Glutamatergic neuron (in vitro differentiated cells): ENCODE measurements at regions not wholly inside any gene's neighbourhood (a gene's known extent, or its start where the extent isn't known, plus 50 kb on each side); places are given as distances from the start of the nearest gene placed in this dataset.

Source experiments
- DNase-seq: peaks from one replicate; pipeline ENCODE4 v3.0.0; 2022
- H3K27ac Mint-ChIP-seq: one replicate; pipeline ENCODE4 v1.8.0; 2020; ENCODE audit warnings: mild to moderate bottlenecking, mixed read lengths, inconsistent platforms; ENCODE audit not compliant: unreplicated experiment
- H3K27me3 Mint-ChIP-seq: one replicate; pipeline ENCODE4 v1.8.0; 2020; ENCODE audit warnings: mild to moderate bottlenecking, moderate library complexity, mixed read lengths, inconsistent platforms; ENCODE audit not compliant: unreplicated experiment
- H3K36me3 Mint-ChIP-seq: one replicate; pipeline ENCODE4 v1.8.0; 2020; ENCODE audit warnings: mild to moderate bottlenecking, mixed read lengths, inconsistent platforms; ENCODE audit not compliant: unreplicated experiment
- H3K4me1 Mint-ChIP-seq: one replicate; pipeline ENCODE4 v1.8.0; 2020; ENCODE audit warnings: mild to moderate bottlenecking, low read depth, mixed read lengths, inconsistent platforms; ENCODE audit not compliant: unreplicated experiment
- H3K4me3 Mint-ChIP-seq: one replicate; pipeline ENCODE4 v1.8.0; 2020; ENCODE audit warnings: mild to moderate bottlenecking, mixed read lengths, inconsistent platforms; ENCODE audit not compliant: unreplicated experiment
- H3K9me3 Mint-ChIP-seq: one replicate; pipeline ENCODE4 v1.8.0; 2020; ENCODE audit warnings: mild to moderate bottlenecking, moderate library complexity, mixed read lengths, inconsistent platforms; ENCODE audit not compliant: unreplicated experiment
- TF ChIP-seq, protein P1 (sequence below): fragments of 200-600 bp; sonication (generic); IDR thresholded peaks from one replicate; pipeline ENCODE4 v1.5.0; 2021; ENCODE audit not compliant: partially characterized antibody, unreplicated experiment

DNA sequence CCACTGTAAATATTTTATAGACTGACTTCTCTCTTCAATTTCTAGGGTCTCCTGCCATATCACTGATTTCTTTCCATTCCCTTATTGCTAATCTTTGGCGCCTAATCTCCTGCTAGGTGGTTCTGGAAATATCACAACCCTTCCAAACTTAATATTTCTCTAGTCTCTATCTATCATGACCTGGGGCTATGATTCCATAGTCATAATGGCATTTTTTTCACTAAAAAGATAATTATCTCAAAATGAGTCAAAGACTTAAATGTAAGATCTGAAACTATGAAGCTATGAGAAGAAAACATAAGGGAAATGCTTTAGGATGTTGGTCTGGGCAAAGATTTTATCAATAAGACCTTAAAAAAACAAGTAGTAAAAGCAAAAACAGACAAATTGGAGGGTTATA is 74.2 kb downstream of the LEPR start:
- Mint-ChIP-seq H3K27ac (peak overlapping the region; percentile 77), H3K36me3 (no peaks in the 10 kb centered on the region), H3K4me1 (peaks cover 31% of the 10 kb centered on the region), H3K27me3 (no peaks in the 10 kb centered on the region), H3K9me3 (no peaks in the 10 kb centered on the region), H3K4me3 (peak overlapping the region; percentile 0)
- TF ChIP-seq, protein P1, sequence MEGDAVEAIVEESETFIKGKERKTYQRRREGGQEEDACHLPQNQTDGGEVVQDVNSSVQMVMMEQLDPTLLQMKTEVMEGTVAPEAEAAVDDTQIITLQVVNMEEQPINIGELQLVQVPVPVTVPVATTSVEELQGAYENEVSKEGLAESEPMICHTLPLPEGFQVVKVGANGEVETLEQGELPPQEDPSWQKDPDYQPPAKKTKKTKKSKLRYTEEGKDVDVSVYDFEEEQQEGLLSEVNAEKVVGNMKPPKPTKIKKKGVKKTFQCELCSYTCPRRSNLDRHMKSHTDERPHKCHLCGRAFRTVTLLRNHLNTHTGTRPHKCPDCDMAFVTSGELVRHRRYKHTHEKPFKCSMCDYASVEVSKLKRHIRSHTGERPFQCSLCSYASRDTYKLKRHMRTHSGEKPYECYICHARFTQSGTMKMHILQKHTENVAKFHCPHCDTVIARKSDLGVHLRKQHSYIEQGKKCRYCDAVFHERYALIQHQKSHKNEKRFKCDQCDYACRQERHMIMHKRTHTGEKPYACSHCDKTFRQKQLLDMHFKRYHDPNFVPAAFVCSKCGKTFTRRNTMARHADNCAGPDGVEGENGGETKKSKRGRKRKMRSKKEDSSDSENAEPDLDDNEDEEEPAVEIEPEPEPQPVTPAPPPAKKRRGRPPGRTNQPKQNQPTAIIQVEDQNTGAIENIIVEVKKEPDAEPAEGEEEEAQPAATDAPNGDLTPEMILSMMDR = no peak
- DNase-seq = no peak

DNA sequence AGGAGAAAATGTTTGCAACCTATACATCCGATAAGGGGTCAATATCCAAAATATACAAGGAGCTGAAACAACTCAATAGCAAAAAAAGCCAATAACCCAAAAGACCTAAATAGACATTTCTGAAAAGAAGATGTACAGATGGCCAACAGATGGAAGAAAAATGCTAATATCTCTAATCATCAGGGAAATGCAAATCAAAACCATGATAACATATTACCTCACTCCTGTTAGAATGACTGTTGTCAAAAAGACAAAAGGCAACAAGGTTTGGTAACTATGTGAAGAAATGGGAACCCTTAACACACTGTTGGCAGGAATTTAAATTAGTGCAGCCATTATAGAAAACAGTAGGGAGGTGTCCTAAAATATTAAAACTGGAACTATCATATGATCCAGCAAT is 74.7 kb downstream of the LEPR start:
- Mint-ChIP-seq H3K4me3 (peak overlapping the region; percentile 0), H3K4me1 (peaks cover 32% of the 10 kb centered on the region), H3K9me3 (no peaks in the 10 kb centered on the region), H3K36me3 (no peaks in the 10 kb centered on the region), H3K27me3 (no peaks in the 10 kb centered on the region), H3K27ac (peak overlapping the region; percentile 77)
- no peak for DNase-seq
- TF ChIP-seq, protein P1 = no peak

DNA sequence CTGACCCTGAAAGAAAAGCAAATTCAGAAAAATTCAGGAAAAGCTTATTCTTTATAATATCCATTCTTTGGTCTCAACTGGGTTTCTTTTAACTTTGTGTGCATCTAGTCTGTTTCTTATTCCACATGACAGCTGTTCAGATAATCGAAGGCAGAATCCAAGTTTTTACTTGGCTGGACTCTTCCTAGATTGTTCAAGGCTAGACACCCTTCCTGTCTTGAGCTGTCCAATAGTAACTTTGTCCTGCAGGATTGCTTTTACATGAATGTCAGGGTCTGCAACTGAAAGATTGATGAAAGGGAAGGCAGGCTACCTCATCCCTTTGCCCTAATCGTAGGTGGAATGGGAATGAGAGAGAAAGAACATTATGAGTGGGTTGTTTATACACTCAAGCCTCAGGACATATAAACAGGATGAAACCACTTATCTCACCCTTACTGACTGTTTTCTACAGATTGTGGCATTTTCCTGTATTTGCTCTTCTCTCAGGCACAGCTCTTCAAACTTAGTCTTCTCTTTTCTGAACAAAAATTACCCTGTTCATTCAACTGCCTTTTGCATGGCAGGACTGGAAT is 76.9 kb downstream of the LEPR start:
- H3K36me3 Mint-ChIP-seq = no peaks in the 10 kb centered on the region
- TF ChIP-seq, protein P1 = no peak
- H3K27me3 Mint-ChIP-seq = no peaks in the 10 kb centered on the region
- no peak for DNase-seq
- H3K27ac Mint-ChIP-seq = no peak overlapping the region
- H3K9me3 Mint-ChIP-seq = no peaks in the 10 kb centered on the region
- H3K4me3 Mint-ChIP-seq = no peak overlapping the region
- peaks cover 32% of the 10 kb centered on the region for H3K4me1 Mint-ChIP-seq

DNA sequence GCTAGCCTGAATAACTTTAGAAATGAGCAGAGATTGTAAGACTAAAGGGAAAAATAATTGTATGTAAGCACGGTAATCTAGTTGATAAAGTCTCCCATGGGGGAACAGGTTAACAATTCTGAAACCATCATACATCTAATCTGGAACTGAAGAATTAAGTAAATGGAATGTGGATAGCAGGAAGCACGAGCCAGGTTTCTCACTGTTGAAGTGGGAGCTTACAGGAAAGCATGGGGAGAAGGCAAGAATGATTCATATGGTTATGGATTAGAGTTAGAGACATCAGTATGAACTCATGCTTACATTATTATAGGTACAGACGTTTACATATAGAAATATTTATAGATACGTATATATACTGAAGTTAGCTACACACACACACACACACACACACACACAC is 83.0 kb downstream of the LEPR start:
- H3K4me1 Mint-ChIP-seq = peaks cover 7% of the 10 kb centered on the region
- no peak overlapping the region for H3K27ac Mint-ChIP-seq
- no peaks in the 10 kb centered on the region for H3K9me3 Mint-ChIP-seq
- no peak overlapping the region for H3K4me3 Mint-ChIP-seq
- H3K36me3 Mint-ChIP-seq = no peaks in the 10 kb centered on the region
- H3K27me3 Mint-ChIP-seq = no peaks in the 10 kb centered on the region
- no peak for DNase-seq
- TF ChIP-seq, protein P1 = no peak

DNA sequence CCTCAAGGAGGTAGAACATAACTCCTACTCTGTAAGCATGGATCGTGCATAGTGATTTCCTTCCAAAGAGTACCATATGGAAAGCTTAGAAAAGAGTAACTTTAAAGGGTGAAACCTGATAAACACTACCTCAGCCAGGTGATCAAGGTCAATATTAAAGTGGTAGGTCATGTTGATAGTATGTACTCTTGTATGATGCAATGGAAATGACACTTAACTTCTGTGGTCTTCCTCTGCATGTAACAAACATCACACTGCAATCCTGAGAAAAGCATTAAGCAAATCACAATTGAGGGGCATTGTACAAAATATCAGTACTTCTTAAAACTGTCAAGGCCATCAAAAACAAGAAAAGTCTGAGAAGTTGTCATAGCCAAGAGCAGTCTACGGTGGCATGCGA is 83.8 kb downstream of the LEPR start:
- no peaks in the 10 kb centered on the region for H3K9me3 Mint-ChIP-seq
- H3K4me3 Mint-ChIP-seq = no peak overlapping the region
- H3K27ac Mint-ChIP-seq = no peak overlapping the region
- H3K36me3 Mint-ChIP-seq = no peaks in the 10 kb centered on the region
- no peak for DNase-seq
- TF ChIP-seq, protein P1 = no peak
- H3K4me1 Mint-ChIP-seq = peaks cover 3% of the 10 kb centered on the region
- no peaks in the 10 kb centered on the region for H3K27me3 Mint-ChIP-seq
